ENCODE measurements at regions not wholly inside any gene's neighbourhood (a gene's known extent, or its start where the extent isn't known, plus 50 kb on each side); places are given as distances from the start of the nearest gene placed in this dataset.
"Not testable (repeated sequence)": the region's sequence is repeated elsewhere in the genome, so short reads cannot be mapped to it uniquely, and the experiment has no call there.

GRCh38 chr2:113551637-113552318 is 53.3 kb downstream of the FOXD4L1 start:
- peak; percentile 23 to 26 for DNase-seq
- H3K27ac ChIP-seq; H3K36me3 ChIP-seq; H3K27me3 ChIP-seq; H3K9me3 ChIP-seq; H3K4me3 ChIP-seq; H3K4me1 ChIP-seq; intact Hi-C loops (cut with DNase I; ENCODE audit: low total_unique reads): not testable (repeated sequence)
- 6 to 23% (median 8%) methylated on average over 5 to 11 of the region's 11 CpGs for WGBS, 5 donors

GRCh38 chr2:113559820-113560219 is 61.4 kb downstream of the FOXD4L1 start:
- H3K4me1 ChIP-seq; H3K36me3 ChIP-seq; DNase-seq; intact Hi-C loops (cut with DNase I; ENCODE audit: low total_unique reads); H3K27ac ChIP-seq; H3K9me3 ChIP-seq; H3K27me3 ChIP-seq; H3K4me3 ChIP-seq: not testable (repeated sequence)
- WGBS, 5 donors: 82 to 100% (median 88%) methylated on average over 2 of the region's 2 CpGs

DNA sequence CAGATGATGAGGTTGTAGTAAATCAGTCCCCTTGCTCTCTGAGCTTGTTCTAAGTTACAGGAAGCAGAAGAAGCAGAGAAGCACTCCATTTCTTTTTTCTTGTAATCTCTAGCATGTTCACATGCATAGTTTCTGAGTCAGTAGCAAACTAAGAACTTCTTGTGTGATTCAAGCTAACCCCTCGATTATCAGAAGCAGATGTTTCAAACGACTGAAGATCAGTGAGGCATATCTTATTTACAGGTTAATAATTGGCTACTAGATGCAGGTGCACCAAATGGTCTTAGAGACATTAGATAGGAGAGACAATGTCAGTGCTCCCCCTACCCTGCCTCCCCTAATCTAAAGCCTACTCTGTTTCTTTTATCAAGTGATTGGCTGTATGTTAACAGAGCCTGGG is 64.2 kb downstream of the FOXD4L1 start:
- H3K36me3 ChIP-seq; H3K27me3 ChIP-seq; H3K27ac ChIP-seq; intact Hi-C loops (cut with DNase I; ENCODE audit: low total_unique reads); H3K4me1 ChIP-seq; H3K9me3 ChIP-seq; DNase-seq; H3K4me3 ChIP-seq: not testable (repeated sequence)
- WGBS, 5 donors: 26 to 36% (median 32%) methylated on average over 2 of the region's 2 CpGs; no CpG with 5 or more reads in 2 of the 5 donors

DNA sequence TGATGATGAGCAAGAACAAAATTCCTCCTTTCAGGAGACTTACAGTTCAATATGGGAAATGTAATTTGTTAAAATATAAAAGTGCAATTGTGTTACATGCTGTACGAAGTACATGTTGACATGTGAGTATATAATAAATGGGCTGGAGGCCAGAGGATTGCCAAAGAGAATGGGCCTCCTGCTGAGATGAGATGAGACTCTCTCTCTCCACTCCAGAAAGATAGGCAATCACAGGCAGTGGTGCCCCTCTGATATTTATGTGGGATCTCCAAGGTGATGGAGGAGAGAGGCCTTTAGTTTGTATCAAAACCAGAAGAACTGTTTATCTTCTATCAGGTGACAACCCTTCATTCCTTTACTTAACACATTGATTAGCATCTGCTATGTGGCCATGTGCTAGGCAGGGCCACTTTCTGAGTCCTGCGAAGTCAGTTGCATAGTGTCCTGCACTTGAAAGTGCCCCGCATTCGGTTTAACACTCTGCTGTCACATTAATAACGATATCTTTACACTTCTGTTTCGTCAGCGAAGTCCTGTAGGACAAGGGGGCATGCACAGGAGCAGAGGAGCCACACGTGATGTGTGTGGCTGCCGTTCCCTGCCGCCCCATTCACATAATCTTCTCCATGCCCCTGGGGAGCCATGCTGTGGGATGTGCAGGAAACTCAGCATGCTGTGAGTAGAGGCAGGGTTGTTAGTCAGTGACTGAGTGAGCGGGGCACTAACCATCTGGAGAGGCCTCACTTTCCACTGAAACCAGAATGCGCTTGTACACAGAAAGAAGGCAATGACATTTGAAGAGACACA is 60.2 kb upstream of the RABL2A start:
- H3K4me3 ChIP-seq; H3K4me1 ChIP-seq; H3K9me3 ChIP-seq; intact Hi-C loops (cut with DNase I; ENCODE audit: low total_unique reads); H3K27me3 ChIP-seq; DNase-seq; H3K27ac ChIP-seq; H3K36me3 ChIP-seq: not testable (repeated sequence)
- 73 to 88% (median 76%) methylated on average over 9 to 11 of the region's 12 CpGs for WGBS, 5 donors

DNA sequence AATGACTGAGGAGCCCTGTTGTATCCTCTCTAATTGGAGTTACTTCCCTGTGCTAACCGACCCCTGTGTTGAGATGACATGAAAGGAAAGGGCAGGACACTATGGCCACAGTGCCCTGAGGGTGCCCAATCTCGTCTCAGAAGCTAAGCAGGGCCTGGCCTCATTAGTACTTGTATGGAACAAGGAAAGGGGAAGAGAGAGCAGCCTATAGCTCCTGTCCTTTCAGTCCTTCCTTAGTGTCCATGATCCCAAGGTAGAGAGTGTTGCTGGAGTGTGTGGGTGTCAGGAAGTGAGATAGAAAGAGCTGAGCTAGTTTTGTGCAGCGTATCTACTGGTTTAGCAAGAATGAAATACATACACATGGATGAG is 59.6 kb upstream of the RABL2A start:
- H3K9me3 ChIP-seq; H3K27me3 ChIP-seq; H3K36me3 ChIP-seq; H3K4me3 ChIP-seq; H3K27ac ChIP-seq; H3K4me1 ChIP-seq; intact Hi-C loops (cut with DNase I; ENCODE audit: low total_unique reads); DNase-seq: not testable (repeated sequence)
- WGBS, 5 donors: 62 to 77% (median 76%) methylated on average over 3 of the region's 3 CpGs

- H3K4me3 ChIP-seq; H3K9me3 ChIP-seq; intact Hi-C loops (cut with DNase I; ENCODE audit: low total_unique reads); H3K4me1 ChIP-seq; DNase-seq; H3K27ac ChIP-seq; H3K36me3 ChIP-seq; H3K27me3 ChIP-seq: not testable (repeated sequence)
- 90 to 96% (median 94%) methylated on average over 13 to 14 of the region's 14 CpGs for WGBS, 5 donors
These were observed 58.8 kb upstream of the RABL2A start for GRCh38 chr2:113568231-113568630.

DNA sequence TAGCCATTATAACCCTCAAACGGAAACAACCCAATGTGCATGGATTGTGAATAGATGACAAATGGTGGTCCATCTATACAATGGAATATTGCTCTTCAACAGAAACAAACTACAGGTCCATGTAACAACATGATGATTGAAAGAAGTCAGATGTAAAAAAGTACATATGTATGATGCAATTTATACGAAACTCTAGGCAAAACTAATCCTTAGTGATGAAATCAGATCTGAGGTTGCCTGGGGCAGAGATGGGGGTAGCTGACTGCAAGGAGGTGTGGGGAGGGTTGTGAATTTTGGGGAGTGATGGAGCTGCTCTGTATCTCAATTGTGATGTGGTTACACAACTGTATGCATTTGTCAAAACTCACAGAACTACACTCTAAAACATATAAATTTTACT is 57.0 kb upstream of the RABL2A start:
- WGBS, 5 donors: 73 to 92% (median 90%) methylated on average over 1 to 2 of the region's 2 CpGs
- H3K27ac ChIP-seq; H3K4me1 ChIP-seq; H3K36me3 ChIP-seq; DNase-seq; H3K27me3 ChIP-seq; H3K9me3 ChIP-seq; intact Hi-C loops (cut with DNase I; ENCODE audit: low total_unique reads); H3K4me3 ChIP-seq: not testable (repeated sequence)

- H3K9me3 ChIP-seq; H3K27ac ChIP-seq; H3K36me3 ChIP-seq; H3K4me3 ChIP-seq; DNase-seq; H3K27me3 ChIP-seq; intact Hi-C loops (cut with DNase I; ENCODE audit: low total_unique reads); H3K4me1 ChIP-seq: not testable (repeated sequence)
- WGBS, 5 donors: 63 to 86% (median 78%) methylated on average over 1 to 3 of the region's 3 CpGs
These were observed 56.5 kb upstream of the RABL2A start for GRCh38 chr2:113570509-113571009.

DNA sequence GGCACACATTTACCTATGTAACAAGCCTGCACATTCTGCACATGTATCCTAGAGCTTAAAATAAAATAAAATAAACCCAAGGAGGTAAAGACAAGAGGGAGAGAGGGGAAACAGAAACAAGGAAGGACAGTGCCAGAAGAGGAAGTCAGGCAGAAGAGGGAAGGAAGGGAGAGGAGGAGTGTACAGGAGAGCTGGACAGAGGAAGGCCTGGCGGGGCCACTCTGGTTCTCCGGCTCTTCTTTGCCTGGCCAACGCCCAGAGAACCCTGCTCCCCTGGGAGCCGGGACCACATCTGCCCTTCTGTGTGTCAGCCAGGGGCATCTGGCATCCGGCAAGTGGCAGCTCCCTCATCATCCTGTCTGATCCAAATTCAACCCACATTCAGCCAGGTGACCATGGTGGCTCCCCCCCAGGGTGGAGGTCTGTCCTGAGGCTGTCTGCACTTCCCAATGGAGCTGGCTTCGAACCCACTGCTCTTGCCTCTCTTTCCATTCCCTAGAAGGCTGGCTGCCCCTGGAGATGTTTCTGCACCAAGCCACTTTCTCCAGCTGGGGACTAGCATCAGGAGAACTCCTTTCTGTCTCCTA is 55.5 kb upstream of the RABL2A start:
- H3K27me3 ChIP-seq; H3K36me3 ChIP-seq; H3K4me3 ChIP-seq; intact Hi-C loops (cut with DNase I; ENCODE audit: low total_unique reads); H3K27ac ChIP-seq; DNase-seq; H3K9me3 ChIP-seq; H3K4me1 ChIP-seq: not testable (repeated sequence)
- 60 to 80% (median 65%) methylated on average over 1 to 6 of the region's 6 CpGs for WGBS, 5 donors

DNA sequence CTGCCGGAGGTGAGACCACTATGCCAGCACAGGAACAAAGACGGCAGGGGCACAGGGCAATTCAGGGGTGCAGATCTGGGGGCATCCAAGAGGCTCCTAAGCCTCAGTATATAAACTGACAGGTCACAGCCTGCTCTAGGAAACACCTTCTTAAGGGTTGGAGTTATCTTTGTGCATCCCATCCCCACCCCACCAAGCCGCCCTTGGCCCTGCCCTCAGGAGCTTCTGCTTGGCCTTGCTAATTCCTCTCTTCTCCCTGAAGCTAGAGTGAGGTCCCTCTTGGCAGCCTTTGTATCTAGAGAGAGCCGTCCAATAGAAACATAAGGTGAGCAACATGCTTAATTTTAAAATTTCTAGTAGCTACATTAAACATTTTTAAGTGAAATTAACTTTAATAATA is 51.3 kb upstream of the RABL2A start:
- H3K4me3 ChIP-seq; intact Hi-C loops (cut with DNase I; ENCODE audit: low total_unique reads); H3K4me1 ChIP-seq; DNase-seq; H3K27me3 ChIP-seq; H3K36me3 ChIP-seq; H3K27ac ChIP-seq; H3K9me3 ChIP-seq: not testable (repeated sequence)
- 75 to 100% (median 85%) methylated on average over 1 to 2 of the region's 4 CpGs for WGBS, 5 donors

GRCh38 chr2:113576353-113576752 is 50.7 kb upstream of the RABL2A start:
- H3K4me1 ChIP-seq; DNase-seq; H3K27ac ChIP-seq; H3K27me3 ChIP-seq; H3K9me3 ChIP-seq; intact Hi-C loops (cut with DNase I; ENCODE audit: low total_unique reads); H3K36me3 ChIP-seq; H3K4me3 ChIP-seq: not testable (repeated sequence)
- WGBS, 5 donors: 78 to 90% (median 84%) methylated on average over 8 of the region's 8 CpGs
